HG03571 (cell line): ENCODE measurements at regions not wholly inside any gene's neighbourhood (a gene's known extent, or its start where the extent isn't known, plus 50 kb on each side); places are given as distances from the start of the nearest gene placed in this dataset.
"Not testable (repeated sequence)": the region's sequence is repeated elsewhere in the genome, so short reads cannot be mapped to it uniquely, and the experiment has no call there.

ENCODE experiments used
- ATAC-seq: cut with Tn5 transposase; IDR thresholded peaks from one replicate; pipeline ENCODE4 v1.9.1; 2021; ENCODE audit not compliant: unreplicated experiment

- not testable (repeated sequence) for ATAC-seq
Measured at GRCh38 chr22:23443905-23444304, 136.2 kb downstream of the IGLL1 start.

- not testable (repeated sequence) for ATAC-seq
Measured at GRCh38 chr22:23439581-23439980, 140.5 kb downstream of the IGLL1 start.

- no peak for ATAC-seq
Measured at GRCh38 chr22:23438216-23438615, 141.9 kb downstream of the IGLL1 start.

GRCh38 chr22:23437779-23438178, 142.3 kb downstream of the IGLL1 start:
- no peak for ATAC-seq

- ATAC-seq = not testable (repeated sequence)
Measured at GRCh38 chr22:23437107-23437395, 143.0 kb downstream of the IGLL1 start.

GRCh38 chr22:23436354-23437106, 143.6 kb downstream of the IGLL1 start:
- not testable (repeated sequence) for ATAC-seq

GRCh38 chr22:23435186-23435585, 144.9 kb downstream of the IGLL1 start:
- not testable (repeated sequence) for ATAC-seq

- ATAC-seq = not testable (repeated sequence)
Measured at GRCh38 chr22:23434198-23434830, 145.8 kb downstream of the IGLL1 start.

GRCh38 chr22:23433127-23434005, 146.7 kb downstream of the IGLL1 start:
- ATAC-seq = not testable (repeated sequence)

- not testable (repeated sequence) for ATAC-seq
Measured at GRCh38 chr22:23432719-23433118, 147.4 kb downstream of the IGLL1 start.

GRCh38 chr22:23431337-23432072, 148.6 kb downstream of the IGLL1 start:
- no peak for ATAC-seq

- ATAC-seq = not testable (repeated sequence)
Measured at GRCh38 chr22:23424551-23425068, 155.5 kb downstream of the IGLL1 start.

GRCh38 chr22:23424031-23424430, 156.1 kb downstream of the IGLL1 start:
- no peak for ATAC-seq

- ATAC-seq = not testable (repeated sequence)
Measured at GRCh38 chr22:23422281-23422680, 157.8 kb downstream of the IGLL1 start.

- ATAC-seq = not testable (repeated sequence)
Measured at GRCh38 chr22:23421300-23421699, 158.8 kb downstream of the IGLL1 start.

GRCh38 chr22:23419931-23420330, 160.2 kb downstream of the IGLL1 start:
- ATAC-seq = no peak

- no peak for ATAC-seq
Measured at GRCh38 chr22:23419171-23419570, 160.9 kb downstream of the IGLL1 start.

GRCh38 chr22:23418159-23418788, 161.8 kb downstream of the IGLL1 start:
- ATAC-seq = no peak

GRCh38 chr22:23417327-23417726, 162.8 kb downstream of the IGLL1 start:
- ATAC-seq = not testable (repeated sequence)

- not testable (repeated sequence) for ATAC-seq
Measured at GRCh38 chr22:23416169-23416690, 163.9 kb downstream of the IGLL1 start.
